ENCODE measurements at regions not wholly inside any gene's neighbourhood (a gene's known extent, or its start where the extent isn't known, plus 50 kb on each side); places are given as distances from the start of the nearest gene placed in this dataset.

DNA sequence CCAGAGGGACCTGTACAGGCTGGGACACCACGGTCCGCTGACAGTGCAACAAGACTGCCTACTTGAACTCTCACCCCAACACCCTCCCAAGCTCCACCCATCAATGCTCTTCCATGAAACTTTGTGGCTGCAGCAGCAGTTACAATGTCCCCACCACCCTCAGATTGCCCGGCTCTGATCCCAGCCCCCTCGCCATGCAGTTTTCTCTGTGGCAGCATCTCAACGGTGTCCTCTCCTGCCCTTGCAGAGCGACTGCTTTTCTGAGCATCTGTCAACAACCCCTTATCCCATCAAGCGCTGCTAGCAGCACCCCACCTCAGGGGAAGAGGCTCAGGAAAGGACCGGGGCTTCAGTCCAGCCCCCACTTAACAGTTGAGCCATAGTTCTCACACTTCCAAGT lies 137.1 kb upstream of the NDUFV2 start:
- no peak overlapping the region for H3K27ac ChIP-seq (ENCODE audit: low read length)
- in situ Hi-C loops (cut with HindIII; ENCODE audit: low pct_unique_long_range_greater_than_20kb, low sequenced_read_pairs): no loop called here
- BruUV-seq (replicated peaks): no TSS peak

GRCh38 chr18:8966821-8967220 lies 135.7 kb upstream of the NDUFV2 start:
- DNase-seq (ENCODE audit: low read depth, low spot score): no peak
- Histone ChIP-seq H3K4me3 (ENCODE audit: low read depth in 2 of 2, low read length in 2 of 2) (no peak overlapping the region), H3K4me1 (ENCODE audit: control insufficient read depth, insufficient read depth, low read length) (no peaks in the 10 kb centered on the region), H3K27ac (ENCODE audit: low read length) (no peak overlapping the region), H3K9me3 (ENCODE audit: control insufficient read depth, insufficient read depth, low read depth, low read length) (no peaks in the 10 kb centered on the region), H3K36me3 (ENCODE audit: control insufficient read depth, insufficient read depth, low read length) (no peaks in the 10 kb centered on the region), H3K27me3 (ENCODE audit: control insufficient read depth, insufficient read depth, low read length) (no peaks in the 10 kb centered on the region)
- ChIA-PET POLR2A (no interaction called here), CTCF (no interaction called here)
- TF ChIP-seq POLR2AphosphoS5 (IDR thresholded peaks at IDR 0.05; ENCODE audit: low read depth, low read length) (no peak), TCF7L2 (IDR thresholded peaks at IDR 0.05; ENCODE audit: low read depth, low read length) (no peak), SIN3A (IDR thresholded peaks at IDR 0.05; ENCODE audit: borderline replicate concordance, insufficient read depth, low read depth, low read length) (no peak)
- TF ChIP-seq, protein P1, sequence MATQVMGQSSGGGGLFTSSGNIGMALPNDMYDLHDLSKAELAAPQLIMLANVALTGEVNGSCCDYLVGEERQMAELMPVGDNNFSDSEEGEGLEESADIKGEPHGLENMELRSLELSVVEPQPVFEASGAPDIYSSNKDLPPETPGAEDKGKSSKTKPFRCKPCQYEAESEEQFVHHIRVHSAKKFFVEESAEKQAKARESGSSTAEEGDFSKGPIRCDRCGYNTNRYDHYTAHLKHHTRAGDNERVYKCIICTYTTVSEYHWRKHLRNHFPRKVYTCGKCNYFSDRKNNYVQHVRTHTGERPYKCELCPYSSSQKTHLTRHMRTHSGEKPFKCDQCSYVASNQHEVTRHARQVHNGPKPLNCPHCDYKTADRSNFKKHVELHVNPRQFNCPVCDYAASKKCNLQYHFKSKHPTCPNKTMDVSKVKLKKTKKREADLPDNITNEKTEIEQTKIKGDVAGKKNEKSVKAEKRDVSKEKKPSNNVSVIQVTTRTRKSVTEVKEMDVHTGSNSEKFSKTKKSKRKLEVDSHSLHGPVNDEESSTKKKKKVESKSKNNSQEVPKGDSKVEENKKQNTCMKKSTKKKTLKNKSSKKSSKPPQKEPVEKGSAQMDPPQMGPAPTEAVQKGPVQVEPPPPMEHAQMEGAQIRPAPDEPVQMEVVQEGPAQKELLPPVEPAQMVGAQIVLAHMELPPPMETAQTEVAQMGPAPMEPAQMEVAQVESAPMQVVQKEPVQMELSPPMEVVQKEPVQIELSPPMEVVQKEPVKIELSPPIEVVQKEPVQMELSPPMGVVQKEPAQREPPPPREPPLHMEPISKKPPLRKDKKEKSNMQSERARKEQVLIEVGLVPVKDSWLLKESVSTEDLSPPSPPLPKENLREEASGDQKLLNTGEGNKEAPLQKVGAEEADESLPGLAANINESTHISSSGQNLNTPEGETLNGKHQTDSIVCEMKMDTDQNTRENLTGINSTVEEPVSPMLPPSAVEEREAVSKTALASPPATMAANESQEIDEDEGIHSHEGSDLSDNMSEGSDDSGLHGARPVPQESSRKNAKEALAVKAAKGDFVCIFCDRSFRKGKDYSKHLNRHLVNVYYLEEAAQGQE (IDR thresholded peaks at IDR 0.05; ENCODE audit: insufficient read depth in 1 of 2, low read depth in 2 of 2, low read length in 1 of 2): no peak
- TF ChIP-seq, protein P2, sequence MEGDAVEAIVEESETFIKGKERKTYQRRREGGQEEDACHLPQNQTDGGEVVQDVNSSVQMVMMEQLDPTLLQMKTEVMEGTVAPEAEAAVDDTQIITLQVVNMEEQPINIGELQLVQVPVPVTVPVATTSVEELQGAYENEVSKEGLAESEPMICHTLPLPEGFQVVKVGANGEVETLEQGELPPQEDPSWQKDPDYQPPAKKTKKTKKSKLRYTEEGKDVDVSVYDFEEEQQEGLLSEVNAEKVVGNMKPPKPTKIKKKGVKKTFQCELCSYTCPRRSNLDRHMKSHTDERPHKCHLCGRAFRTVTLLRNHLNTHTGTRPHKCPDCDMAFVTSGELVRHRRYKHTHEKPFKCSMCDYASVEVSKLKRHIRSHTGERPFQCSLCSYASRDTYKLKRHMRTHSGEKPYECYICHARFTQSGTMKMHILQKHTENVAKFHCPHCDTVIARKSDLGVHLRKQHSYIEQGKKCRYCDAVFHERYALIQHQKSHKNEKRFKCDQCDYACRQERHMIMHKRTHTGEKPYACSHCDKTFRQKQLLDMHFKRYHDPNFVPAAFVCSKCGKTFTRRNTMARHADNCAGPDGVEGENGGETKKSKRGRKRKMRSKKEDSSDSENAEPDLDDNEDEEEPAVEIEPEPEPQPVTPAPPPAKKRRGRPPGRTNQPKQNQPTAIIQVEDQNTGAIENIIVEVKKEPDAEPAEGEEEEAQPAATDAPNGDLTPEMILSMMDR (IDR thresholded peaks at IDR 0.05): no peak
- no TSS peak for BruUV-seq (replicated peaks)
- intact Hi-C loops (cut with micrococcal nuclease; ENCODE audit: unreplicated experiment): no loop called here
- no peak for ATAC-seq
- in situ Hi-C loops (cut with HindIII; ENCODE audit: low pct_unique_long_range_greater_than_20kb, low sequenced_read_pairs): no loop called here

More for the DNA sequence above, 137.1 kb upstream of the NDUFV2 start:
- Histone ChIP-seq H3K36me3 (ENCODE audit: control insufficient read depth, insufficient read depth, low read length) (no peaks in the 10 kb centered on the region), H3K4me3 (ENCODE audit: low read depth in 2 of 2, low read length in 2 of 2) (no peak overlapping the region), H3K9me3 (ENCODE audit: control insufficient read depth, insufficient read depth, low read depth, low read length) (no peaks in the 10 kb centered on the region), H3K27me3 (ENCODE audit: control insufficient read depth, insufficient read depth, low read length) (no peaks in the 10 kb centered on the region), H3K4me1 (ENCODE audit: control insufficient read depth, insufficient read depth, low read length) (no peaks in the 10 kb centered on the region)
- ATAC-seq (no peak), DNase-seq (ENCODE audit: low read depth, low spot score) (no peak)
- ChIA-PET POLR2A (no interaction called here), CTCF (no interaction called here)
- TF ChIP-seq POLR2AphosphoS5 (IDR thresholded peaks at IDR 0.05; ENCODE audit: low read depth, low read length) (no peak), TCF7L2 (IDR thresholded peaks at IDR 0.05; ENCODE audit: low read depth, low read length) (no peak), SIN3A (IDR thresholded peaks at IDR 0.05; ENCODE audit: borderline replicate concordance, insufficient read depth, low read depth, low read length) (no peak)
- TF ChIP-seq, protein P1 (IDR thresholded peaks at IDR 0.05; ENCODE audit: insufficient read depth in 1 of 2, low read depth in 2 of 2, low read length in 1 of 2): no peak
- TF ChIP-seq, protein P2 (IDR thresholded peaks at IDR 0.05): no peak
- intact Hi-C loops (cut with micrococcal nuclease; ENCODE audit: unreplicated experiment): no loop called here

Measured in Panc1 (cell line).